ENCODE measurements at regions not wholly inside any gene's neighbourhood (a gene's known extent, or its start where the extent isn't known, plus 50 kb on each side); places are given as distances from the start of the nearest gene placed in this dataset.

DNA sequence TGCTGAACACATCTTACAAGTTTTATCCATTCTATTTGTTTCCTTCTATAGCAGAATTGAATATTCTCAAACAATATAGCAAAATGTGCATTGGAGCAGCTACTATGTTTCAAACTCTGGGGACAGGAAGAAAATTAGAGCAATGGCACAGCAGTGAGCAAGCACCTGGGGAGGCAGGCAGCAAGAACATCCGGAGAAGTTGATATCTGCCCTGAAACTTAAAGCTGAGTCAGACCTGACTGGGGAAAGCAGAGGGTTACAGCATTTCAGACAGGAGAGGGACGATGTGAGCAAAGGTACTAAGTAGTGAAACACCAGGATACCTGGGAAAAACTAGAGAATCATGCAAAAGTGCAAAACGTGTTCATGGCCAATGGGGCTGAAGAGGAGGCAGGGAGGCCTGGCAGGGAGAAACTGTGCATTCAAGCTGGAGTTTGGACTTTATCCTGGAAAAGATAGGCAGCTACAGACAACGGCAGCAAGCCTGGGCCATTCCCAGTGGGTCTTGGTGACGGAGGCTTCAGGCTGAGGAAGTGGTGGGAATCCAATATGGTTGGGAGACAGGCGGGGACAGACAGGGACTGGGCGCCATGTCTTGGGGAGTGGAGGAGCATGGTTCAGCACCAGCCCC, 118.0 kb upstream of the CDKN3 start:
- TF ChIP-seq POLR2A (IDR thresholded peaks at IDR 0.05) (no peak), POLR2AphosphoS5 (IDR thresholded peaks at IDR 0.05) (no peak)
- TF ChIP-seq, protein P1, sequence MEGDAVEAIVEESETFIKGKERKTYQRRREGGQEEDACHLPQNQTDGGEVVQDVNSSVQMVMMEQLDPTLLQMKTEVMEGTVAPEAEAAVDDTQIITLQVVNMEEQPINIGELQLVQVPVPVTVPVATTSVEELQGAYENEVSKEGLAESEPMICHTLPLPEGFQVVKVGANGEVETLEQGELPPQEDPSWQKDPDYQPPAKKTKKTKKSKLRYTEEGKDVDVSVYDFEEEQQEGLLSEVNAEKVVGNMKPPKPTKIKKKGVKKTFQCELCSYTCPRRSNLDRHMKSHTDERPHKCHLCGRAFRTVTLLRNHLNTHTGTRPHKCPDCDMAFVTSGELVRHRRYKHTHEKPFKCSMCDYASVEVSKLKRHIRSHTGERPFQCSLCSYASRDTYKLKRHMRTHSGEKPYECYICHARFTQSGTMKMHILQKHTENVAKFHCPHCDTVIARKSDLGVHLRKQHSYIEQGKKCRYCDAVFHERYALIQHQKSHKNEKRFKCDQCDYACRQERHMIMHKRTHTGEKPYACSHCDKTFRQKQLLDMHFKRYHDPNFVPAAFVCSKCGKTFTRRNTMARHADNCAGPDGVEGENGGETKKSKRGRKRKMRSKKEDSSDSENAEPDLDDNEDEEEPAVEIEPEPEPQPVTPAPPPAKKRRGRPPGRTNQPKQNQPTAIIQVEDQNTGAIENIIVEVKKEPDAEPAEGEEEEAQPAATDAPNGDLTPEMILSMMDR (IDR thresholded peaks at IDR 0.05), result no peak
